PC-3 (cell line): ENCODE measurements at regions not wholly inside any gene's neighbourhood (a gene's known extent, or its start where the extent isn't known, plus 50 kb on each side); places are given as distances from the start of the nearest gene placed in this dataset.

Experiments used
- CTCF ChIP-seq: fragments of 300-600 bp; sonication (generic); conservative IDR thresholded peaks from 2 replicates; pipeline ENCODE4 v1.5.1; 2017; ENCODE audit warnings: antibody characterized with exemption, low read depth, mild to moderate bottlenecking, low read length
- EZH2phosphoT487 ChIP-seq: fragments of 300-600 bp; sonication (generic); IDR thresholded peaks from 2 replicates; pipeline ENCODE4 v1.6.1; 2018; ENCODE audit warnings: mild to moderate bottlenecking, antibody characterized with exemption, low read length, borderline replicate concordance

GRCh38 chr11:128187377-128187776 is 400.0 kb downstream of the ETS1 start:
- TF ChIP-seq EZH2phosphoT487 (no peak), CTCF (no peak)
